Epithelial cell of esophagus (primary cell): ENCODE measurements at regions not wholly inside any gene's neighbourhood (a gene's known extent, or its start where the extent isn't known, plus 50 kb on each side); places are given as distances from the start of the nearest gene placed in this dataset.
"Not testable (repeated sequence)": the region's sequence is repeated elsewhere in the genome, so short reads cannot be mapped to it uniquely, and the experiment has no call there.

Experiments used
- DNase-seq: peaks from one replicate; pipeline ENCODE4 v3.0.0; 2010; ENCODE audit warnings: low read depth
- H3K4me3 ChIP-seq: 2 replicates; pipeline ENCODE4 v1.5.1; 2011; ENCODE audit warnings: mild to moderate bottlenecking, low read length, control low read depth
- CTCF ChIP-seq: IDR thresholded peaks from 2 replicates; pipeline ENCODE4 v1.5.1; 2011; ENCODE audit warnings: low read depth, mild to moderate bottlenecking, low read length, control low read depth, inconsistent platforms; ENCODE audit not compliant: insufficient read depth; ENCODE audit errors: missing control alignments

- H3K4me3 ChIP-seq = peak overlapping the region; percentile 89
- TF ChIP-seq CTCF = no peak
- DNase-seq = no peak
Observed at GRCh38 chr7:67301667-67302066, 305.0 kb downstream of the TYW1 start.

GRCh38 chr7:67302113-67303039, 305.7 kb downstream of the TYW1 start:
- peak; percentile 22 for TF ChIP-seq CTCF
- peak; percentile 99 for DNase-seq
- H3K4me3 ChIP-seq = peak overlapping the region; percentile 89

- peak; percentile 15 for DNase-seq
- not testable (repeated sequence) for H3K4me3 ChIP-seq
Observed at GRCh38 chr7:67304846-67305245, 308.2 kb downstream of the TYW1 start.

GRCh38 chr7:67306331-67306730, 309.7 kb downstream of the TYW1 start:
- H3K4me3 ChIP-seq = no peak overlapping the region
- DNase-seq = no peak
- no peak for TF ChIP-seq CTCF

GRCh38 chr7:67309764-67310549, 313.3 kb downstream of the TYW1 start:
- DNase-seq = no peak

GRCh38 chr7:67311901-67312300, 315.3 kb downstream of the TYW1 start:
- DNase-seq = no peak
- no peak for TF ChIP-seq CTCF
- H3K4me3 ChIP-seq = no peak overlapping the region

More at GRCh38 chr7:67309764-67310549, 313.3 kb downstream of the TYW1 start:
- H3K4me3 ChIP-seq = no peak overlapping the region
- no peak for TF ChIP-seq CTCF

GRCh38 chr7:67313213-67313612, 316.6 kb downstream of the TYW1 start:
- no peak for TF ChIP-seq CTCF
- no peak overlapping the region for H3K4me3 ChIP-seq
- DNase-seq = no peak

- H3K4me3 ChIP-seq, DNase-seq: not testable (repeated sequence)
Observed at GRCh38 chr7:67316902-67317301, 320.3 kb downstream of the TYW1 start.

GRCh38 chr7:67328257-67328656, 331.6 kb downstream of the TYW1 start:
- not testable (repeated sequence) for H3K4me3 ChIP-seq, DNase-seq

GRCh38 chr7:67335165-67335564, 338.5 kb downstream of the TYW1 start:
- H3K4me3 ChIP-seq, DNase-seq: not testable (repeated sequence)

- not testable (repeated sequence) for DNase-seq, H3K4me3 ChIP-seq
Observed at GRCh38 chr7:67335663-67336062, 339.0 kb downstream of the TYW1 start.
